Vagina (tissue), 2 donors: ENCODE measurements at regions not wholly inside any gene's neighbourhood (a gene's known extent, or its start where the extent isn't known, plus 50 kb on each side); places are given as distances from the start of the nearest gene placed in this dataset.

ENCODE experiments used
- POLR2A ChIP-seq, 2 donors: fragments of 450-650 bp; IDR thresholded peaks; one replicate each; pipeline ENCODE4 v1.6.1; 2017; ENCODE audit warnings: antibody characterized with exemption in 2 of 2, mild to moderate bottlenecking in 2 of 2, moderate library complexity in 2 of 2
- POLR2AphosphoS5 ChIP-seq, 2 donors: sonication (generic); formaldehyde crosslinking; IDR thresholded peaks; one replicate each; pipeline ENCODE4 v1.9.0; 2017; ENCODE audit warnings: antibody characterized with exemption in 2 of 2, mild to moderate bottlenecking in 2 of 2, low read depth in 1 of 2; ENCODE audit not compliant: insufficient read depth in 1 of 2
- TF ChIP-seq, protein P1 (sequence below), 3 experiments: fragments of 450-650 bp in 2 of 3; fragments of 200-600 bp in 1 of 3; sonication (generic) in 1 of 3; IDR thresholded peaks; one replicate each; pipeline ENCODE4 v1.5.1; 2017 to 2019; ENCODE audit warnings: antibody characterized with exemption in 3 of 3, mild to moderate bottlenecking in 2 of 3, moderate library complexity in 2 of 3

DNA sequence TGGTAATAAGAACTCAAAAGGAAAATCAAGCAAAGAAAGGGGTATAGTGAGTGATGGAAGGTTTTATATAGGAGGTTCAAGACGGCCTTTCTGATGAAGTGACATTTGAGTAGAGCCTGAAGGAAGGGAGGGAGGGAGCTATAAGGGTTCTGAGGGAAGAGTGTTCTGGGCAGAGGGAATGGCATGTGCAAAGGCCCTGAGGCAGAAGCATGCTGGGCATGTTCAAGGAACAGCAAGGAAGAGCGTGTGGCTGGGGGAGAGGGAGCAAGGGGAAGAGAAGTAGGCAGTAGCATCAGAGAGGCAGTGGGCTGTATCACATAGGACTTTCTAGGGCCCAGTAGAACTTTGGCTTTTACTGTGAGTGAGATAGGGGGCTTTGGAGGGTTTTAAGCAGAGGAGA, 108.9 kb upstream of the NAV2 start:
- no peak for TF ChIP-seq POLR2AphosphoS5 (IDR thresholded peaks at IDR 0.05; ENCODE audit: insufficient read depth in 1 of 2, low read depth in 1 of 2)
- TF ChIP-seq POLR2A (IDR thresholded peaks at IDR 0.05), result no peak
- TF ChIP-seq, protein P1, sequence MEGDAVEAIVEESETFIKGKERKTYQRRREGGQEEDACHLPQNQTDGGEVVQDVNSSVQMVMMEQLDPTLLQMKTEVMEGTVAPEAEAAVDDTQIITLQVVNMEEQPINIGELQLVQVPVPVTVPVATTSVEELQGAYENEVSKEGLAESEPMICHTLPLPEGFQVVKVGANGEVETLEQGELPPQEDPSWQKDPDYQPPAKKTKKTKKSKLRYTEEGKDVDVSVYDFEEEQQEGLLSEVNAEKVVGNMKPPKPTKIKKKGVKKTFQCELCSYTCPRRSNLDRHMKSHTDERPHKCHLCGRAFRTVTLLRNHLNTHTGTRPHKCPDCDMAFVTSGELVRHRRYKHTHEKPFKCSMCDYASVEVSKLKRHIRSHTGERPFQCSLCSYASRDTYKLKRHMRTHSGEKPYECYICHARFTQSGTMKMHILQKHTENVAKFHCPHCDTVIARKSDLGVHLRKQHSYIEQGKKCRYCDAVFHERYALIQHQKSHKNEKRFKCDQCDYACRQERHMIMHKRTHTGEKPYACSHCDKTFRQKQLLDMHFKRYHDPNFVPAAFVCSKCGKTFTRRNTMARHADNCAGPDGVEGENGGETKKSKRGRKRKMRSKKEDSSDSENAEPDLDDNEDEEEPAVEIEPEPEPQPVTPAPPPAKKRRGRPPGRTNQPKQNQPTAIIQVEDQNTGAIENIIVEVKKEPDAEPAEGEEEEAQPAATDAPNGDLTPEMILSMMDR (IDR thresholded peaks at IDR 0.05), result no peak
